ENCODE measurements at regions not wholly inside any gene's neighbourhood (a gene's known extent, or its start where the extent isn't known, plus 50 kb on each side); places are given as distances from the start of the nearest gene placed in this dataset.

DNA sequence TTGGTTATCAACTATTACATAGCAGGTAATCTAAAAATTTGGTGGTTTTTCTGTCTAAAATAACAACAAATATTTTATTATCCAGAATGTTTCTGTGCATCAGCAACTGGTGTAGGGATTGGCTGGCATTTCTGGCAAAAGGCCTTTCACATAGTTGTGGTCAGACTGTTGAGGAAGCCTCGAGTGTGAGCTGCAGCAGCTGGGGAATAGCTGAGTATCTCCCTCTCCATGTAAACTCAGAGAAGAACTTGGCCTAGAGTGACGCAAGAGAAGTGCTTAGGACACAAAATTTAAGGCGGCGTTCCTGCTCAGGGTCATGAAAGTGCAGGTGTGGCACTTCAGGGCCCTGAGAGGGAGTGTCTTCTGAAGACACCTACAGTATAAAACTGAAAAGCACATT lies 558.9 kb downstream of the SPOCK3 start:
- H3K79me2 ChIP-seq (ENCODE audit: control insufficient read depth, insufficient read depth, low read length), result no peaks in the 10 kb centered on the region
- no peak for DNase-seq
- ATAC-seq (ENCODE audit: low read depth), result no peak
- H3K36me3 ChIP-seq (replicated peaks in 1 of 2; ENCODE audit: control extremely low read depth in 1 of 2, control insufficient read depth in 1 of 2, extremely low read depth in 1 of 2, insufficient read depth in 2 of 2, low read length in 1 of 2), result no peaks in the 10 kb centered on the region
- no peaks in the 10 kb centered on the region for H3K4me1 ChIP-seq (ENCODE audit: control insufficient read depth in 2 of 2, insufficient read depth in 2 of 2, low read length in 2 of 2)
- Mint-ChIP-seq H3K9me3 (ENCODE audit: insufficient read depth) (no peaks in the 10 kb centered on the region), H3K27ac (no peak overlapping the region), H3K4me1 (no peaks in the 10 kb centered on the region), H3K27me3 (no peaks in the 10 kb centered on the region), H3K4me3 (no peak overlapping the region)
- ChIA-PET CTCF (no interaction called here), POLR2A (no interaction called here)
- no peak overlapping the region for H3K27ac ChIP-seq (ENCODE audit: low read length in 2 of 2)
- H3K4me3 ChIP-seq (ENCODE audit: control extremely low read depth in 1 of 5, extremely low read depth in 1 of 5, insufficient read depth in 1 of 5, low read depth in 2 of 5, low read length in 4 of 5), result no peak overlapping the region
- WGBS (ENCODE audit: insufficient coverage), result 20% methylated on average over 1 of the region's 4 CpGs
- H3K27me3 ChIP-seq (replicated peaks in 1 of 4; ENCODE audit: control extremely low read depth in 1 of 4, control insufficient read depth in 3 of 4, insufficient read depth in 4 of 4, low read length in 3 of 4), result no peaks in the 10 kb centered on the region
- H2AFZ ChIP-seq (ENCODE audit: insufficient read depth, low read depth, low read length, poor library complexity, severe bottlenecking), result no peak overlapping the region
- no peak overlapping the region for H3K9ac ChIP-seq (ENCODE audit: low read length)
- no peaks in the 10 kb centered on the region for H3K9me3 ChIP-seq (ENCODE audit: control extremely low read depth in 1 of 3, control insufficient read depth in 2 of 3, insufficient read depth in 1 of 3, low read length in 2 of 3)
- TF ChIP-seq EZH2 (IDR thresholded peaks at IDR 0.05; ENCODE audit: borderline replicate concordance, insufficient read depth, low read depth, low read length, poor library complexity, severe bottlenecking), result no peak
- TF ChIP-seq, protein P1, sequence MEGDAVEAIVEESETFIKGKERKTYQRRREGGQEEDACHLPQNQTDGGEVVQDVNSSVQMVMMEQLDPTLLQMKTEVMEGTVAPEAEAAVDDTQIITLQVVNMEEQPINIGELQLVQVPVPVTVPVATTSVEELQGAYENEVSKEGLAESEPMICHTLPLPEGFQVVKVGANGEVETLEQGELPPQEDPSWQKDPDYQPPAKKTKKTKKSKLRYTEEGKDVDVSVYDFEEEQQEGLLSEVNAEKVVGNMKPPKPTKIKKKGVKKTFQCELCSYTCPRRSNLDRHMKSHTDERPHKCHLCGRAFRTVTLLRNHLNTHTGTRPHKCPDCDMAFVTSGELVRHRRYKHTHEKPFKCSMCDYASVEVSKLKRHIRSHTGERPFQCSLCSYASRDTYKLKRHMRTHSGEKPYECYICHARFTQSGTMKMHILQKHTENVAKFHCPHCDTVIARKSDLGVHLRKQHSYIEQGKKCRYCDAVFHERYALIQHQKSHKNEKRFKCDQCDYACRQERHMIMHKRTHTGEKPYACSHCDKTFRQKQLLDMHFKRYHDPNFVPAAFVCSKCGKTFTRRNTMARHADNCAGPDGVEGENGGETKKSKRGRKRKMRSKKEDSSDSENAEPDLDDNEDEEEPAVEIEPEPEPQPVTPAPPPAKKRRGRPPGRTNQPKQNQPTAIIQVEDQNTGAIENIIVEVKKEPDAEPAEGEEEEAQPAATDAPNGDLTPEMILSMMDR (IDR thresholded peaks at IDR 0.05), result no peak
- H3K4me2 ChIP-seq (replicated peaks; ENCODE audit: low read depth, low read length, poor library complexity, severe bottlenecking), result no peak overlapping the region
- intact Hi-C loops (cut with micrococcal nuclease), result no loop called here
- H4K20me1 ChIP-seq (ENCODE audit: control insufficient read depth, insufficient read depth, low read length, poor library complexity, severe bottlenecking), result no peaks in the 10 kb centered on the region

- Histone ChIP-seq H3K79me2 (ENCODE audit: control insufficient read depth, insufficient read depth, low read length) (no peaks in the 10 kb centered on the region), H3K9me3 (ENCODE audit: control extremely low read depth in 1 of 3, control insufficient read depth in 2 of 3, insufficient read depth in 1 of 3, low read length in 2 of 3) (no peaks in the 10 kb centered on the region), H3K4me1 (ENCODE audit: control insufficient read depth in 2 of 2, insufficient read depth in 2 of 2, low read length in 2 of 2) (no peaks in the 10 kb centered on the region), H3K36me3 (replicated peaks in 1 of 2; ENCODE audit: control extremely low read depth in 1 of 2, control insufficient read depth in 1 of 2, extremely low read depth in 1 of 2, insufficient read depth in 2 of 2, low read length in 1 of 2) (no peaks in the 10 kb centered on the region), H4K20me1 (ENCODE audit: control insufficient read depth, insufficient read depth, low read length, poor library complexity, severe bottlenecking) (no peaks in the 10 kb centered on the region), H3K4me2 (replicated peaks; ENCODE audit: low read depth, low read length, poor library complexity, severe bottlenecking) (no peak overlapping the region), H3K4me3 (ENCODE audit: control extremely low read depth in 1 of 5, extremely low read depth in 1 of 5, insufficient read depth in 1 of 5, low read depth in 2 of 5, low read length in 4 of 5) (no peak overlapping the region), H2AFZ (ENCODE audit: insufficient read depth, low read depth, low read length, poor library complexity, severe bottlenecking) (no peak overlapping the region), H3K27ac (ENCODE audit: low read length in 2 of 2) (no peak overlapping the region), H3K9ac (ENCODE audit: low read length) (no peak overlapping the region), H3K27me3 (replicated peaks in 1 of 4; ENCODE audit: control extremely low read depth in 1 of 4, control insufficient read depth in 3 of 4, insufficient read depth in 4 of 4, low read length in 3 of 4) (no peaks in the 10 kb centered on the region)
- ChIA-PET POLR2A (no interaction called here), CTCF (no interaction called here)
- intact Hi-C loops (cut with micrococcal nuclease), result no loop called here
- Mint-ChIP-seq H3K4me1 (no peaks in the 10 kb centered on the region), H3K9me3 (ENCODE audit: insufficient read depth) (no peaks in the 10 kb centered on the region), H3K4me3 (no peak overlapping the region), H3K27me3 (no peaks in the 10 kb centered on the region), H3K27ac (no peak overlapping the region)
- DNase-seq (no peak), ATAC-seq (ENCODE audit: low read depth) (no peak)
- TF ChIP-seq, protein P1 (IDR thresholded peaks at IDR 0.05), result no peak
- no peak for TF ChIP-seq EZH2 (IDR thresholded peaks at IDR 0.05; ENCODE audit: borderline replicate concordance, insufficient read depth, low read depth, low read length, poor library complexity, severe bottlenecking)
- no CpG with 5 or more reads among the region's 1 CpG for WGBS (ENCODE audit: insufficient coverage)
Observed at GRCh38 chr4:166680796-166681195, 553.5 kb downstream of the SPOCK3 start.
